ENCODE measurements at regions not wholly inside any gene's neighbourhood (a gene's known extent, or its start where the extent isn't known, plus 50 kb on each side); places are given as distances from the start of the nearest gene placed in this dataset.
"Not testable (repeated sequence)": the region's sequence is repeated elsewhere in the genome, so short reads cannot be mapped to it uniquely, and the experiment has no call there.

- DNase-seq, result no peak
These were observed 125.9 kb upstream of the ARX start for GRCh38 chrX:25141684-25142083.

GRCh38 chrX:25131055-25131454, 115.3 kb upstream of the ARX start:
- DNase-seq, result no peak

- DNase-seq, result no peak
These were observed 114.9 kb upstream of the ARX start for GRCh38 chrX:25130619-25131018.

DNA sequence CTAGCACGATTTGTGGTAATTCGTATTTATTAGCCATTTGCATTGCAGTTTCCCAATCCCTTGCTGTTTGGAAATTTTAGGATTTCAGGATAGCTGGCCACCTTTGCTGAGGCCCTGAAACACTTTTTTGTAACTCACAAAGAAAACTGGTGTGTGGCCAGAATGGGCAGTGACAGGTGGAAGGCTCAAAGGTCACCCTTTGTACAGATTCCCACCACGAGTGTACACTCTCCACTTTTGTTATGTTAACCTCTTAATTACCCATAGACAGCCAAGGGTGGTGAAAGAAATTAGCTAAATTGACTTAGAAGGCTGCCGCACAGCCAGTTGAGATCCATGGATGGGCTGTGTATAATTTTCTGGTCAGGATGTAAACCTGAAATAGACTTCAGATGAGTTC, 109.7 kb upstream of the ARX start:
- no peak for DNase-seq

GRCh38 chrX:25124391-25124790, 108.6 kb upstream of the ARX start:
- DNase-seq, result no peak

DNA sequence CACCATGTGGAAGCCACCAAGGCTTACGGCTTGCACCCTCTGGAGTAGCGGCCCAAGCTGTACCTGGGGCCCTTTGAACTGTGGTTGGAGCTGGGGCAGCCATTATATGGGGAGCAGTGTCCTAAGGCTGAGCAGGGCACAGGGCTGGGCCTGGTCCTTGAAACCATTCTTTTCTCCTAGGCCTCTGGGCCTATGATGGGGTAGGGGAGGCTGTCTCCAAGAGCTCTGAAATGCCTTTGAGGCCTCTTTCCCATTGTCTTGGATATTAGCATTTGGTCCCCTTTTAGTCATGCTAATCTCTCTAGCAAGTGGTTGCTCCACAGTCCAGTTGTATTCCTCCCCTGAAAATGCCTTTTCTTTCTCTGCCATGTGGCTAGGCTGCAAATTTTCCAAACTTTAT, 96.4 kb upstream of the ARX start:
- no peak for DNase-seq

- no peak for DNase-seq
These were observed 92.7 kb upstream of the ARX start for GRCh38 chrX:25108481-25108880.

GRCh38 chrX:25105221-25105620, 89.5 kb upstream of the ARX start:
- DNase-seq, result no peak

DNA sequence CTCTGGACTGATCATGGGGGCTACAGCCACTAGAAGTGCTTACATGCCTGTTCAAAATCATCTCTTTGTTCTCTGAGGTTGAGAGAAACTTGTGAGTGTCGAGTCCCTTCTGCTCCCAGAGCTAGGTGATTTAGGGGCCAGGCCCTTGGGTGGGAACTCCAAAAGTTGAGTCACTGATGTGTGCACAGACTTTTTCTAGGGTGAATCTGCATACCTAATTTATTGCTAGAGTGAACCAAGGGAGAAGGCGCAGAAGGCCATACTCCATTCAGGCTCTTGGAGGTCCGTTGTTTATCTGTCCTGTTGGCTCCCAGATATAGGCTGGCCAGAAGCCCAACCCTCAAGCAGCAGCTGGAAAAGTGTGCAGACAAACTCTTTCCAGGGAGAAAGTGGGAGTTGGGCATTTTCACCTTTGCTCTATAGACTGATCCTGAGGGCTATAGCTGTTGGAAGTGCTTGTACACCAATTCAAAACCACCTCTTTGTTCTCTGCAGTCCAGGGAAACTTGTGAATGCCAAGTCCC, 80.8 kb upstream of the ARX start:
- no peak for DNase-seq

DNA sequence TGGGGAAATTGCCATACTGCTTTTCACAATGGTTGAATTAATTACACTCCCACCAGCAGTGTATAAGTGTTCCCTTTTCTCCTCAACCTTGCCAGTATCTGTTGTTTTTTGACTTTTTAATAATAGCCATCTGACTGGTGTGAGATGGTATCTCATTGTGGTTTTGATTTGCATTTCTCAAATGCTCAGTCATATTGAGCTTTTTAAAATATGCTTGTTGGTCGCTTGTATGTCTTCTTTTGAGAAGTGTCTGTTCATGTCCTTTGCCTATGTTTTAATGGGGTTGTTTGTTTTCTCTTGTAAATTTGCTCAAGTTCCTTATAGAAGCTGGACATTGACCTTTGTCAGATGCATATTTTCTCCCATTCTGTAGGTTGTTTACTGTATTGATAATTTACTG, 75.4 kb upstream of the ARX start:
- DNase-seq, result not testable (repeated sequence)

DNA sequence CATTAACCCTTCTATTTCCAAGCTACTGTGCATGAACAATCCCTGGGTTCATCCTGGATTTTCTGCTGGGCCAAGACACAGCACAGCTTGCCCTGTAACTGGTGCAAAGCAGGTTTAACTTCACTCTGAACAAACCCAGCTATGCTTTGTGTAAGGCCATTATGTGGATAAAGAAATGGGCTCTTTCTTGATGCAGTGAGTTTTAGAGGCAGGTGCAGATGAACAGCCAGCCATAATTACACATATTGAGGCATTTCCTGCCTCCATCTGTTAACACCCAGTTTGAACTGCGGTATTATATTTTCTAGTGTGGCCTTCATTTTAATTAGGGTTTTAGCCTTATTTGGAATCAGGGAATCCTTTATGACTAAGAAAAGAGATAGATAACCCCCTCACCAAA, 68.7 kb upstream of the ARX start:
- no peak for DNase-seq

DNA sequence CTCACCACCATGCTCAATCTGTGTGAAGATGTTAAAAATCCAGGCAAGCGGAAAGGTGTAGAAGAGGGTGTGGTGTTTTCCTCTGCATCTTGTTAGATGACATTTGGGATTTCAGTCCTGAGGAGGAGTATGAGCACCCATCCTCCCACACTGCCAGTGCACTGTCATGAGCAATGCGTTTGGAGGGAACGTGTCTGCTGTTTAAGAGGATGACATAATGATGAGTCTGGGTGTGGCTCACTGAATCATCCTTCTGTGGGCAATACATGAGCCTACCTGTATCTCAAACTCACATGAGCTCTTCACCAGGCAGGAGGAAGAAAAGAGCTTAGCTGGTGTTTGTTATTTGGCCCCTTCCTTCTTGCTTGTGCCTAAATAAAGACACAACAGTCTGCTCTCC, 67.9 kb upstream of the ARX start:
- no peak for DNase-seq

- no peak for DNase-seq
These were observed 63.3 kb upstream of the ARX start for GRCh38 chrX:25079020-25079419.

- no peak for DNase-seq
These were observed 61.3 kb upstream of the ARX start for GRCh38 chrX:25076941-25077500.

DNA sequence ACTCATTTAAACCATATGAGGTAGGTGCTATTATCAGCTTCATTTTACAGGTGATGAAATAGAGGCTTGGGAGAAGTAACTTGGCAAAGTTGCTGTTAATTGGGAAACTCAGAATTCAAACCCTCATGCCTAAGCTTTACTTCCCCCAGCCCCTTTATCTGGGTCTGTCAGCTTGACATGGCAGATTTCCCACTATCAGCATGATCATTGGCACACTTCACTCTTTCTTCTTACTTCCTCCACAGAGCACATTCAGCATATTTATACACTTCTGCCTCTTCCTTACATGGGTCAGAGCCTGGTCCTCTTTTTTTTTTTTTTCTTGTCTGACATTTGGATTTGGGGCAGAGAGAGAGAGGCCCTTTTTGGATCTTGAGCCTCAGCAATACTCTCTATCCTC, 56.5 kb upstream of the ARX start:
- no peak for DNase-seq

DNA sequence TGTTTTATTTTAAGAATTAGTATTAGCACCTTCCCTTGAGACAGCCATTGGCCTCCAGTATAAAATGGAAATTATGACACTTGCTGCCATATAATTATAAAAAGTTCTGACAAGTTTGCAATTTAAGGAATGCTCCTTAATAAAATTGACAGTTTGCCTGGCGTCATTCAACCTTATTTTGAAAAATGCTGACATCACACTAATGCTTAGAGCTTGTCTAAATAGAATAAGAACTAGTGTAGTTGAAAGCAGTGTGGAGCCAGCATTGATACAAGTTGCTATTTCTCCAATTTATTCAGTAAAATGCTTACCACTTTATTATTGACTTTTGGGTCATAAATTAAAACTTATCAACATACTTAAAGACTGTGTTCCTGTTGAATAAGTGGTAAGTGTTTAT, 54.3 kb upstream of the ARX start:
- no peak for DNase-seq

DNA sequence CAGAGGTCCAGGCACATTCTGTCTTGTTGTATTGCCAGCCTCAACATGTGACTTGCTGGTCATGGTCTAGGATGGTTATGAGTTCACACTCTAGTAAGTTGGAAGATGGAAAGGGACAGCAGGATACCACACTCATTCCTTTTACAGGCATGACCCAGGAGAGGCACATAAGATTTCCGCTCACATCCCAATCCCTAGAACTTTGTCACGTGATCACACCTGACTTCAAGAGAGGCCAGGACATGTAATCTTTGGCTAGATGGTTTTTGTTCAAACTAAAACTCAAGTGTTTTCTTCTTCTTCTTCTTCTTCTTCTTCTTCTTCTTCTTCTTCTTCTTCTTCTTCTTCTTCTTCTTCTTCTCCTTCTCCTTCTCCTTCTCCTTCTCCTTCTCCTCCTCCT, 53.4 kb upstream of the ARX start:
- no peak for DNase-seq

DNA sequence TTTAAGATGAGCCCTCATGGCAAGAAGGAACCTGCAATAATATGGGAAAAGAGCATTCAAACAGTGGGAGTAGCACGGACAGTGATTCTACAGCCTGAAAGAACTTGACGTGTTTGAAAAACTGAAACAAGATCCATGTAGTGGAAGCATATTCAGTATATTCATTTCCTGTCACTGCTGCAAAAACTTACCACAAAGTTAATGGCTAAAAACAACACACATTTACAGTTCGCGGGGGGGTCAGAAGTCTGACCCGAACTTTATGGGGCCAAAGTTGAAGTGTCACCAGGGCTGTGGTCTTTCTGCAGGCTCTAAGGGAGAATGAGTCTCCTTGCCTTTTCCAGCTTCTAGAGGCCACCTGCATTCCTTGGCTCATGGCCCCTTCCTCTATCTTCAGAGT, 52.6 kb upstream of the ARX start:
- DNase-seq, result no peak

- no peak for DNase-seq
These were observed 51.8 kb upstream of the ARX start for GRCh38 chrX:25067271-25068172.

DNA sequence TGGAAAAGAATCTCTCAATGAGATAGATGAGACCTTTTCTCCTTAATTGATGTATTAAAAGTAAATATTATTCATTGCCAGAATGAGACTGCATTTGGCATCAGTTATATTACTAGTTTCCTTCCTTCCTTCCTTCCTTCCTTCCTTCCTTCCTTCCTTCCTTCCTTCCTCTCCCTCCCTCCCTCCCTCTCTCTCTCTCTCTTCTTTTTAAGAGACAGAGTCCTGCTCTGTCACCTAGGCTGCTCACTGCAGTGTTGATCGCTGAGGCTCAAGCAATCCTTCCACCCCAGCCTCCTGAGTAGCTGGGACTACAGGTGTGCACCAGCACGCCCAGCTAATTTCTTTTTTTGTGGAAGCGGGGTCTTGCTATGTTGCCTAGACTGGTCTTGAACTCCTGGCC, 50.4 kb upstream of the ARX start:
- DNase-seq, result no peak
